MCF 10A (cell line): ENCODE measurements at regions not wholly inside any gene's neighbourhood (a gene's known extent, or its start where the extent isn't known, plus 50 kb on each side); places are given as distances from the start of the nearest gene placed in this dataset.
A peak's percentile ranks its signal among the peaks of the same experiment; 100 is the strongest.

Experiments used
- BruUV-seq: library from RNA; stranded (reverse); fragments of 400-500 nt; replicated peaks from 2 replicates; lab custom pipeline; 2021; lab: Mats Ljungman, UMichigan
- CTCF ChIA-PET: fragments of 300-600 bp; sonication (Branson Sonifier 250); formaldehyde crosslinking; extraction: SDS; loops from one replicate; lab custom pipeline; 2021; ENCODE audit warnings: antibody characterized with exemption, inconsistent platforms; lab: Yijun Ruan, JAX
- POLR2A ChIA-PET: fragments of 300-600, 350-650 bp; sonication (Branson Sonifier 250); formaldehyde crosslinking; extraction: SDS; loops from one replicate; lab custom pipeline; 2020; ENCODE audit warnings: antibody characterized with exemption, inconsistent platforms; lab: Yijun Ruan, JAX
- DNase-seq: peaks from one replicate; pipeline ENCODE4 v3.0.0-alpha.2; 2018; ENCODE audit not compliant: unreplicated experiment
- H3K27ac Mint-ChIP-seq: one replicate; pipeline ENCODE4 v1.8.0; 2022; ENCODE audit warnings: mild to moderate bottlenecking, low read depth, mixed read lengths; ENCODE audit not compliant: unreplicated experiment
- H3K27me3 Mint-ChIP-seq: one replicate; pipeline ENCODE4 v1.8.0; 2022; ENCODE audit warnings: mixed read lengths; ENCODE audit not compliant: insufficient read depth, unreplicated experiment
- H3K36me3 Mint-ChIP-seq: one replicate; pipeline ENCODE4 v1.8.0; 2022; ENCODE audit warnings: mild to moderate bottlenecking, moderate library complexity, mixed read lengths; ENCODE audit not compliant: insufficient read depth, unreplicated experiment
- H3K4me1 Mint-ChIP-seq: one replicate; pipeline ENCODE4 v1.8.0; 2022; ENCODE audit warnings: mixed read lengths; ENCODE audit not compliant: insufficient read depth, unreplicated experiment
- H3K4me3 Mint-ChIP-seq: one replicate; pipeline ENCODE4 v1.8.0; 2022; ENCODE audit warnings: mild to moderate bottlenecking, moderate library complexity, mixed read lengths; ENCODE audit not compliant: unreplicated experiment
- H3K9me3 Mint-ChIP-seq: one replicate; pipeline ENCODE4 v1.8.0; 2022; ENCODE audit warnings: mixed read lengths; ENCODE audit not compliant: unreplicated experiment
- CTCF ChIP-seq: fragments of 200-600 bp; IDR thresholded peaks from one replicate; pipeline ENCODE4 v1.8.0; 2022; ENCODE audit warnings: antibody characterized with exemption, mild to moderate bottlenecking; ENCODE audit not compliant: unreplicated experiment
- intact Hi-C: fragments of 100-400 bp; cut with micrococcal nuclease; formaldehyde crosslinking; loops from 2 replicates; pipeline ENCODE4 v1.14.1; 2022

GRCh38 chr1:29914936-29915335, 678.6 kb downstream of the PTPRU start:
- Mint-ChIP-seq H3K27me3 (peaks cover 45% of the 10 kb centered on the region), H3K36me3 (no peaks in the 10 kb centered on the region), H3K4me1 (no peaks in the 10 kb centered on the region), H3K9me3 (no peaks in the 10 kb centered on the region), H3K27ac (no peak overlapping the region), H3K4me3 (no peak overlapping the region)
- BruUV-seq: no TSS peak
- CTCF ChIA-PET: interaction anchor here (0.7 to 0.9 kb wide), 2 partner anchors 11 to 694 kb away, joined by 3 read pairs; no protein-coding TSS in a partner anchor
- no peak for TF ChIP-seq CTCF
- DNase-seq: no peak
- intact Hi-C loops: loop anchor here (5.0 kb wide), 1 partner anchor 317 kb away; no protein-coding TSS in a partner anchor
- POLR2A ChIA-PET: interaction anchor here (0.8 kb wide), 1 partner anchor 11 kb away, joined by 4 read pairs; no protein-coding TSS in a partner anchor

- no peaks in the 10 kb centered on the region for H3K9me3 Mint-ChIP-seq
- H3K36me3 Mint-ChIP-seq: no peaks in the 10 kb centered on the region
- peak; percentile 53 for DNase-seq
- H3K4me1 Mint-ChIP-seq: no peaks in the 10 kb centered on the region
- no peak overlapping the region for H3K4me3 Mint-ChIP-seq
- H3K27me3 Mint-ChIP-seq: peaks cover 38% of the 10 kb centered on the region
- BruUV-seq: no TSS peak
- POLR2A ChIA-PET: no interaction called here
- H3K27ac Mint-ChIP-seq: no peak overlapping the region
- intact Hi-C loops: loop anchor here (1.0 to 5.0 kb wide), 6 partner anchors 172 to 796 kb away; no protein-coding TSS in a partner anchor
- peak; percentile 36 for TF ChIP-seq CTCF
- CTCF ChIA-PET: interaction anchor here (1.0 kb wide), 1 partner anchor 201 kb away, joined by 3 read pairs; no protein-coding TSS in a partner anchor
These were observed 676.1 kb downstream of the PTPRU start for GRCh38 chr1:29912425-29912824.

GRCh38 chr1:29909962-29910361, 673.6 kb downstream of the PTPRU start:
- TF ChIP-seq CTCF: no peak
- intact Hi-C loops: loop anchor here (5.0 kb wide), 1 partner anchor 322 kb away; no protein-coding TSS in a partner anchor
- ChIA-PET POLR2A (no interaction called here), CTCF (interaction anchor here (0.6 to 1.0 kb wide), 4 partner anchors 162 to 798 kb away, joined by 3 to 5 read pairs (median 4); no protein-coding TSS in a partner anchor)
- no TSS peak for BruUV-seq
- no peaks in the 10 kb centered on the region for H3K4me1 Mint-ChIP-seq
- no peaks in the 10 kb centered on the region for H3K36me3 Mint-ChIP-seq
- no peaks in the 10 kb centered on the region for H3K9me3 Mint-ChIP-seq
- no peak overlapping the region for H3K4me3 Mint-ChIP-seq
- DNase-seq: no peak
- peaks cover 59% of the 10 kb centered on the region for H3K27me3 Mint-ChIP-seq
- no peak overlapping the region for H3K27ac Mint-ChIP-seq

GRCh38 chr1:29907596-29907995, 671.3 kb downstream of the PTPRU start:
- no peaks in the 10 kb centered on the region for H3K9me3 Mint-ChIP-seq
- ChIA-PET CTCF (no interaction called here), POLR2A (no interaction called here)
- H3K27ac Mint-ChIP-seq: no peak overlapping the region
- TF ChIP-seq CTCF: no peak
- no peaks in the 10 kb centered on the region for H3K36me3 Mint-ChIP-seq
- no peak overlapping the region for H3K4me3 Mint-ChIP-seq
- intact Hi-C loops: no loop called here
- H3K4me1 Mint-ChIP-seq: no peaks in the 10 kb centered on the region
- DNase-seq: no peak
- peaks cover 77% of the 10 kb centered on the region for H3K27me3 Mint-ChIP-seq
- BruUV-seq: no TSS peak
